Peyer's patch (tissue), 4 donors: ENCODE measurements at regions not wholly inside any gene's neighbourhood (a gene's known extent, or its start where the extent isn't known, plus 50 kb on each side); places are given as distances from the start of the nearest gene placed in this dataset.

Experiments
- CTCF ChIP-seq, 6 experiments: fragments of 450-650 bp in 4 of 6; fragments of 200-600 bp in 2 of 6; sonication (generic) in 1 of 6; IDR thresholded peaks; one replicate each; pipeline ENCODE4 v1.5.1; 2017 to 2019; ENCODE audit warnings: antibody characterized with exemption in 6 of 6, mild to moderate bottlenecking in 3 of 6, moderate library complexity in 1 of 6
- POLR2A ChIP-seq, 2 donors: fragments of 450-650 bp; IDR thresholded peaks; one replicate each; pipeline ENCODE4 v1.5.1; 2017; ENCODE audit warnings: antibody characterized with exemption in 2 of 2, mild to moderate bottlenecking in 2 of 2, moderate library complexity in 2 of 2

- TF ChIP-seq POLR2A (IDR thresholded peaks at IDR 0.05) = no peak
- no peak for TF ChIP-seq CTCF (IDR thresholded peaks at IDR 0.05)
These were observed 280.9 kb upstream of the TENM3 start for GRCh38 chr4:181962321-181962720.
